HG02938 (cell line): ENCODE measurements at regions not wholly inside any gene's neighbourhood (a gene's known extent, or its start where the extent isn't known, plus 50 kb on each side); places are given as distances from the start of the nearest gene placed in this dataset.

Experiments used
- ATAC-seq: cut with Tn5 transposase; IDR thresholded peaks from one replicate; pipeline ENCODE4 v1.9.1; 2021; ENCODE audit warnings: mild to moderate bottlenecking, moderate library complexity; ENCODE audit not compliant: unreplicated experiment

- no peak for ATAC-seq
Observed at GRCh38 chr1:216827251-216827650, 104.0 kb upstream of the ESRRG start.

GRCh38 chr1:216826646-216827045 is 103.4 kb upstream of the ESRRG start:
- ATAC-seq: no peak

GRCh38 chr1:216826214-216826613 is 103.0 kb upstream of the ESRRG start:
- no peak for ATAC-seq

- ATAC-seq: no peak
Observed at GRCh38 chr1:216825557-216825956, 102.3 kb upstream of the ESRRG start.

- no peak for ATAC-seq
Observed at GRCh38 chr1:216824511-216824910, 101.3 kb upstream of the ESRRG start.

- ATAC-seq: no peak
Observed at GRCh38 chr1:216823731-216824130, 100.5 kb upstream of the ESRRG start.

GRCh38 chr1:216822480-216822879 is 99.3 kb upstream of the ESRRG start:
- no peak for ATAC-seq

GRCh38 chr1:216820345-216820744 is 97.1 kb upstream of the ESRRG start:
- no peak for ATAC-seq

- ATAC-seq: no peak
Observed at GRCh38 chr1:216818284-216818683, 95.1 kb upstream of the ESRRG start.

GRCh38 chr1:216815260-216816131 is 92.3 kb upstream of the ESRRG start:
- ATAC-seq: no peak

- ATAC-seq: no peak
Observed at GRCh38 chr1:216814576-216815259, 91.5 kb upstream of the ESRRG start.

- ATAC-seq: no peak
Observed at GRCh38 chr1:216812966-216813365, 89.7 kb upstream of the ESRRG start.

GRCh38 chr1:216809649-216810048 is 86.4 kb upstream of the ESRRG start:
- ATAC-seq: no peak

GRCh38 chr1:216807696-216808095 is 84.5 kb upstream of the ESRRG start:
- no peak for ATAC-seq

- ATAC-seq: no peak
Observed at GRCh38 chr1:216805953-216806352, 82.7 kb upstream of the ESRRG start.

- no peak for ATAC-seq
Observed at GRCh38 chr1:216805233-216805632, 82.0 kb upstream of the ESRRG start.

- ATAC-seq: no peak
Observed at GRCh38 chr1:216804111-216804510, 80.9 kb upstream of the ESRRG start.

- ATAC-seq: no peak
Observed at GRCh38 chr1:216794586-216794985, 71.4 kb upstream of the ESRRG start.

- ATAC-seq: no peak
Observed at GRCh38 chr1:216793973-216794372, 70.7 kb upstream of the ESRRG start.

- ATAC-seq: no peak
Observed at GRCh38 chr1:216793303-216793702, 70.1 kb upstream of the ESRRG start.

- no peak for ATAC-seq
Observed at GRCh38 chr1:216788671-216789070, 65.4 kb upstream of the ESRRG start.

GRCh38 chr1:216785737-216786136 is 62.5 kb upstream of the ESRRG start:
- no peak for ATAC-seq
